ENCODE measurements at regions not wholly inside any gene's neighbourhood (a gene's known extent, or its start where the extent isn't known, plus 50 kb on each side); places are given as distances from the start of the nearest gene placed in this dataset.

- peak; percentile 18 to 47 (median 36) for TF ChIP-seq CTCF (IDR thresholded peaks at IDR 0.05)
- no peak for TF ChIP-seq POLR2A (IDR thresholded peaks at IDR 0.05)
These were observed 273.7 kb upstream of the KLF14 start for GRCh38 chr7:131007439-131008330.

Data from testis (tissue), 2 donors.